ENCODE measurements at regions not wholly inside any gene's neighbourhood (a gene's known extent, or its start where the extent isn't known, plus 50 kb on each side); places are given as distances from the start of the nearest gene placed in this dataset.

DNA sequence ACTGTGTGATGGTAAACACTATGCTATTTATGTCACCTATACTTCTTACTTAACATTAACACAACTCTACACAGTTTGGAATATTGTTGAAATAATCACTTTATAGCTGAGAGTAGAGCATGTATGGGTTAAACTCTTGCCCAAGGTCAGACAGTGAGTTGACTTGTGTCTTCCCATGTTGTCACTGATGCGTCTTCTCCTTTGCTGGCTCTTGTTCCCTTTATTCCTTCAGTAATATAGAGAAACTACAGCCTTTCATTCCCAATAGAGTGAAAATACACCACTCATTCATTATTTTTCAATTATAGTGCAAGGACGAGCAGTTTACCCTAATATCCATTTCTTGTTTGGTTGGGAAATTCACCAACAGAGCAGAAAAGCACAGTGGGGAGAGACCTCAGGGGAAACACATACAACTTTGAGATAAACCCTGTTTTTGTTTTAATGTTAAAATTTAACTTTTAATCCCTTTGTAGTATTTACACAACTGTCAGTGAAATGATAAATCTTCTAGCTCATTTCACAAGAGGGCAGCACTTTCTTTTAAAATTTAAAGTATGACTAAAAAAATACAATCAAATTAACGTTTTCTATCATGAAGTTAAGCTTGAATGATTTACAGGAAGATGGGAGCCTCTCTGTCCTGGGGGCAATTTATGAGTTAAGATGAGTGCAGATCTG lies 363.0 kb downstream of the UTRN start:
- peak; percentile 20 for DNase-seq
- Histone ChIP-seq H3K4me3 (ENCODE audit: low read depth, low read length) (no peak overlapping the region), H3K4me1 (peaks cover 17% of the 10 kb centered on the region), H3K36me3 (no peaks in the 10 kb centered on the region; the same call in 1 of the 2 replicates), H3K9me3 (no peaks in the 10 kb centered on the region), H3K27me3 (no peaks in the 10 kb centered on the region)
- TF ChIP-seq CTCF (IDR thresholded peaks at IDR 0.05; ENCODE audit: low read depth, low read length) = 0 out of 2 replicates have a peak, but pooled peaks have one; percentile 4

- DNase-seq = no peak
- no peak for TF ChIP-seq CTCF (IDR thresholded peaks at IDR 0.05; ENCODE audit: low read depth, low read length)
- no peaks in the 10 kb centered on the region for H3K9me3 ChIP-seq
- no peak overlapping the region for H3K4me3 ChIP-seq (ENCODE audit: low read depth, low read length)
- no peaks in the 10 kb centered on the region for H3K27me3 ChIP-seq
- H3K4me1 ChIP-seq = peaks cover 17% of the 10 kb centered on the region
- H3K36me3 ChIP-seq = no peaks in the 10 kb centered on the region; the same call in 1 of the 2 replicates
Observed at GRCh38 chr6:144649085-144649484, 363.9 kb downstream of the UTRN start.

GRCh38 chr6:144651234-144651633 lies 366.1 kb downstream of the UTRN start:
- H3K36me3 ChIP-seq = no peaks in the 10 kb centered on the region; the same call in 1 of the 2 replicates
- no peak for DNase-seq
- H3K4me3 ChIP-seq (ENCODE audit: low read depth, low read length) = no peak overlapping the region
- no peaks in the 10 kb centered on the region for H3K27me3 ChIP-seq
- no peaks in the 10 kb centered on the region for H3K9me3 ChIP-seq
- TF ChIP-seq CTCF (IDR thresholded peaks at IDR 0.05; ENCODE audit: low read depth, low read length) = no peak
- peaks cover 17% of the 10 kb centered on the region for H3K4me1 ChIP-seq

- H3K4me1 ChIP-seq = peaks cover 15% of the 10 kb centered on the region
- no peak for TF ChIP-seq CTCF (IDR thresholded peaks at IDR 0.05; ENCODE audit: low read depth, low read length)
- DNase-seq = no peak
- no peaks in the 10 kb centered on the region; the same call in 1 of the 2 replicates for H3K36me3 ChIP-seq
- H3K9me3 ChIP-seq = no peaks in the 10 kb centered on the region
- no peak overlapping the region for H3K4me3 ChIP-seq (ENCODE audit: low read depth, low read length)
- no peaks in the 10 kb centered on the region for H3K27me3 ChIP-seq
Observed at GRCh38 chr6:144652292-144652891, 367.3 kb downstream of the UTRN start.

DNA sequence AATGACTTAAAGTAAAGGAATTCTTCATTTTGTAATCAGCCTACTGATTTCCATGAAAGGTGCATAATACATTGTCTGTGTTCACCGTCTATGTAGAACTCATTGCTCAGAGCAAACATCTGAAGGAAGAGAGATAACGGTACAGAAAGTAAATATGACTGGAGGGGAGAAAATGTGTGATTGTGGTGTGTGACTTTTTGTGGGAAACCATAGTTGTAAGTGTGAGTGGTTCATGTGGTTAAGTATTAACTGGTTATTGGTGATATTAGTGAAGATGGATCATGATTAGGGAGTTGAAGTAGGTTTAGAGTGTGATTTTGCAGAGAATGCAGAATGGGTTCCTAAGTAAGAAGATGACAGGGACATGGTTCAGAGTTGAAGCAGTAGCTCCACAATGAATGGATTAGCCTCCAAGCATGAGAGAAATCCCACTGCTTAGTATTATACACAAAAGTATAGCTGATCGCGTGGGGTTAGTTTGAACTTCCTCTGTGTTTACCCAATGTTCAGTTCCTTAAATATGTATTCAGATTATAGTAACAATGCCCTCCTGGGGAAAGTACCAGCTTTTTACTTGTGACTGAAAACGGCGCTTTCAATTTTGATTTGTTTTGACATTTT lies 368.9 kb downstream of the UTRN start:
- DNase-seq = no peak

More for the DNA sequence above, 368.9 kb downstream of the UTRN start:
- no peaks in the 10 kb centered on the region for H3K27me3 ChIP-seq
- H3K9me3 ChIP-seq = no peaks in the 10 kb centered on the region
- TF ChIP-seq CTCF (IDR thresholded peaks at IDR 0.05; ENCODE audit: low read depth, low read length) = no peak
- H3K4me1 ChIP-seq = peaks cover under 1% of the 10 kb centered on the region; the same call in 1 of the 2 replicates
- no peaks in the 10 kb centered on the region; the same call in 1 of the 2 replicates for H3K36me3 ChIP-seq
- no peak overlapping the region for H3K4me3 ChIP-seq (ENCODE audit: low read depth, low read length)
